ENCODE measurements at regions not wholly inside any gene's neighbourhood (a gene's known extent, or its start where the extent isn't known, plus 50 kb on each side); places are given as distances from the start of the nearest gene placed in this dataset.
"Not testable (repeated sequence)": the region's sequence is repeated elsewhere in the genome, so short reads cannot be mapped to it uniquely, and the experiment has no call there.

- no peak for TF ChIP-seq CTCF (conservative IDR thresholded peaks at IDR 0.05; ENCODE audit: low read depth, low read length)
- no peak for DNase-seq (ENCODE audit: low read depth)
- no peak overlapping the region for H3K4me3 ChIP-seq (ENCODE audit: low read length)
Measured at GRCh38 chr16:60792437-60792836, 1243.8 kb downstream of the CDH8 start.

GRCh38 chr16:60788631-60789030, 1247.6 kb downstream of the CDH8 start:
- H3K4me3 ChIP-seq (ENCODE audit: low read length): no peak overlapping the region
- no peak for DNase-seq (ENCODE audit: low read depth)
- TF ChIP-seq CTCF (conservative IDR thresholded peaks at IDR 0.05; ENCODE audit: low read depth, low read length): no peak

- no peak overlapping the region for H3K4me3 ChIP-seq (ENCODE audit: low read length)
- DNase-seq (ENCODE audit: low read depth): no peak
- no peak for TF ChIP-seq CTCF (conservative IDR thresholded peaks at IDR 0.05; ENCODE audit: low read depth, low read length)
Measured at GRCh38 chr16:60776281-60776680, 1260.0 kb downstream of the CDH8 start.

- H3K4me3 ChIP-seq (ENCODE audit: low read length): no peak overlapping the region
- TF ChIP-seq CTCF (conservative IDR thresholded peaks at IDR 0.05; ENCODE audit: low read depth, low read length): no peak
- DNase-seq (ENCODE audit: low read depth): no peak
Measured at GRCh38 chr16:60771138-60771537, 1265.1 kb downstream of the CDH8 start.

GRCh38 chr16:60770384-60770783, 1265.9 kb downstream of the CDH8 start:
- not testable (repeated sequence) for H3K4me3 ChIP-seq (ENCODE audit: low read length); DNase-seq (ENCODE audit: low read depth)

- no peak overlapping the region for H3K4me3 ChIP-seq (ENCODE audit: low read length)
- no peak for TF ChIP-seq CTCF (conservative IDR thresholded peaks at IDR 0.05; ENCODE audit: low read depth, low read length)
- no peak for DNase-seq (ENCODE audit: low read depth)
Measured at GRCh38 chr16:60763869-60764268, 1272.4 kb downstream of the CDH8 start.

GRCh38 chr16:60755907-60756306, 1280.3 kb downstream of the CDH8 start:
- H3K4me3 ChIP-seq (ENCODE audit: low read length): no peak overlapping the region
- TF ChIP-seq CTCF (conservative IDR thresholded peaks at IDR 0.05; ENCODE audit: low read depth, low read length): peak; percentile 59
- peak; percentile 18 for DNase-seq (ENCODE audit: low read depth)

- TF ChIP-seq CTCF (conservative IDR thresholded peaks at IDR 0.05; ENCODE audit: low read depth, low read length): no peak
- no peak overlapping the region for H3K4me3 ChIP-seq (ENCODE audit: low read length)
- DNase-seq (ENCODE audit: low read depth): no peak
Measured at GRCh38 chr16:60748366-60748765, 1287.9 kb downstream of the CDH8 start.
